HG03025 (cell line): ENCODE measurements at regions not wholly inside any gene's neighbourhood (a gene's known extent, or its start where the extent isn't known, plus 50 kb on each side); places are given as distances from the start of the nearest gene placed in this dataset.
"Not testable (repeated sequence)": the region's sequence is repeated elsewhere in the genome, so short reads cannot be mapped to it uniquely, and the experiment has no call there.

Experiments
- ATAC-seq: cut with Tn5 transposase; IDR thresholded peaks from one replicate; pipeline ENCODE4 v1.9.1; 2021; ENCODE audit warnings: mild to moderate bottlenecking, moderate library complexity; ENCODE audit not compliant: unreplicated experiment, low FRiP score

DNA sequence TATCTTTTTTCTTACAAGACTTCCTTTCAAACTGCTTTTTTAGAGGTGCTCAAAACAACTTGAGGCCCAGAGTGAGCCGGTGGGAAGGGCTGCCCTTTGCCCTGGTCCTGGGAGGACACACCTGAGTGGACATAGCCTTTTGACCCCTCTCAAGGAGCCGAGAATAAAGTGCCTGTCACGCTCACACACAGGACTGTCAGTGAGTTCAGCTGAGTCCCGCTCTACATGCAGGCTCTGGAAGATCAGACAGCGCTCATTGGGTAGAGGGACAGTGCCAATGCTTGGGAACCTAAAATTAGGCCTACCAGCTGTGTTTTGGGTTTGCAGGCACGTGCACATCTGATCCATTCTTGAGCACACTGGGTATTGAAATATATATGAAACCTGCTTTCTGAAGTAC, 387.8 kb downstream of the CD83 start:
- ATAC-seq = no peak

DNA sequence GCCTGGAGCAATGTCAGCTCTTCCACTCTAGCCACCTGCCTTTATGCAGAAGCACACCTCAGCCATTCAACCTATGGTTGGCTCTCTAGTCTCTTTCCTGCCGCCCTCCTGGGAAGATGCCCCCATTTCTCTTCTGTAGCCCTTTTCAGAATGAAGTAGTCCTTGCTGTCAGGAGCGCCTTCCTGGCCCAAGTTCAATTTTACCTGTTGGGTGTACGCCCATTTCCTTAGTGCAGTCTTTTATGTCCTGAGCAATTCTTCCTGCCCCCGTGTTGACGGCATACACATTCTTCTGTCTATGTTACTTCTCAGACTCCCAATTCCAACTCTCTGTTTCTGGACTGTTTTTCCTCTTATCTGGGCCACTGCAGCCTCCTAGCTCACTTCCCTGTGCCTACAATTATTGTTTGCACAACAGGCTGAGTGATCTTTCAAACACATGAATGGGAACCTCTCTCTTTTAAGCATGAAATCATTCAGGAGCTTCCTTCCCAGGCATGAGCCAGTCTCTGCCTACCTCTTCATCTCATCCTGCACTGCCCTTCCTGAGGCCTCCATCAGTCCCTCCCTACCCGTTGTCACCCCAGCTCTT, 389.2 kb downstream of the CD83 start:
- no peak for ATAC-seq

DNA sequence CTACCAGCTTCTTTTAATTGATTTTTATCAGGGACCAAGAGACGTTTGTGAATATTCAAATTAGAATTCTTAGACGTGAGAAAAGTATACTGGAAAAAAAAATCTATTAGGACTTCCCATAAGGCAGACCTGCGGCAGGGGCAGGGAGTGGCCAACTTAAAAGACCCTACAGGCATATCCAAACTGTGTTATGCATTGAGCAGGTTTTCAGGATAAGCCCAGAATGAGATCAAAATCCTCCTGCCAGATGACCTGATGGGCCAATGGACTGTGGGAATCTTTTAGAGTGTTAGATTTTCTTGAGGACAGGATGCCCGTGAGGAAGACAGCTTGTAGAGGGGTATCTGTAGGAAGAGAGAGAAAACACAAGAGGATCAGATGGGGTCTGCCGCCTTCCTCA, 391.5 kb downstream of the CD83 start:
- no peak for ATAC-seq

DNA sequence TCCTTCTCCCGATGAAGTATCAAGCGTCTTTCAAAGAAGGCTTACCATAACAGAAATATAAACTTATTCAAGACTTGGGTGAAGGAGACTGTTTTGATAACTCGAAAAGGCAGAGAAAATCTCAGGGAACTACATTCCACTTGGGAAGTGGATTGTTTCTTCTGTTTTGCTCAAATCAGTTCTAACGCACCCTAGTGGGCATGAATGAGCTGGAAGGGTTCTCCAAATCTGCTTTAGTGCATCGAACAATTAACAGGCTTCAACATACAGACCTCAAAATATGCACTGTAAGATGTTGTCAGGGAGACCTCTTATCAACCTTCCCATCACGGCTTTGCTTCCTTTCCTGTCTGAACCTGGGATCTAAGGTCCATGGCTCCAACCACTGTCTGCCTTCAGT, 392.5 kb downstream of the CD83 start:
- ATAC-seq = no peak

DNA sequence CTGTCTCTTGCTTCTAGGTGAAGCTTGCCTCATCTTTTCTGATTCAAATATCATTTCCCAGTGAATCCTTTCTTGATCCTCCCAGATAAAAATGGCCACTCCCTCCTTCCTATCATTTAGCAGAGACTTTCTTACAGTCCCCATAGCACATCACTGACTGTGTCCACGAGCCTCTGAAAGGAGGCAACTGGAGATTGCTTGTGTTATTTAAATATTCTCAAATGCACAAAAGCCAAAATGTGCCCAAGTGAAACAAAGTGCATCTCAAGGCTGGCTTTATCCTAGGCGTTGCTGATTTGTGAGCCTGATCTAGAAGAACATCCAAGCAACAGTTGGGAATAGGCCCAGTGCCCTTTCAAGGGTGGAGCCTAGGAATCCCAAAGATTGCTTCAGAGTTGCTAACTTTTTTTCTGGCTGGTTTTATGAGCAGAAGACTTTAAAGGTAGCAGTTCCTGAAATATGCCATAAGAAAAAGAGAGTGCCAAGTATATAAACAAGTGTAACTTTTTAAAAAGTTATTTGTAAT, 393.6 kb downstream of the CD83 start:
- no peak for ATAC-seq

DNA sequence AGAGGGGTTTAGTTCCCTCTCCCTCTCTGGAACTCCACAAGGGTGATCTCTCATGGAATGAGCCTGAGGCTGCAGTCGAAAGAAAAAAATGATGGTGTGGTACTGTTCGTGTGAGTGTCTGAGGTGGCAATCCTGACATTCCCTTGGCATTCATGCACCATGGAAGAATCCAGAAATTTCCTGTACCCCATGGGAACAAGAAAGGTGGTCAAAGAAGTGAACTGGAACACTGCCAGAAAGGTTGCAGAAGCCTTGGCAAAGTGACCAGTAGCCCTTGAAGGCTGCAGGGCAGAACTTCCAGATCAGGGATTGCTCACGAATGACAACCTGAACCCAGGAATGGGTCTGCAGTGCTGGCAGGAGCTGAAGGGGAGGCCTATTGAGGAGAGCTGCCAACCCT, 394.7 kb downstream of the CD83 start:
- ATAC-seq = no peak

DNA sequence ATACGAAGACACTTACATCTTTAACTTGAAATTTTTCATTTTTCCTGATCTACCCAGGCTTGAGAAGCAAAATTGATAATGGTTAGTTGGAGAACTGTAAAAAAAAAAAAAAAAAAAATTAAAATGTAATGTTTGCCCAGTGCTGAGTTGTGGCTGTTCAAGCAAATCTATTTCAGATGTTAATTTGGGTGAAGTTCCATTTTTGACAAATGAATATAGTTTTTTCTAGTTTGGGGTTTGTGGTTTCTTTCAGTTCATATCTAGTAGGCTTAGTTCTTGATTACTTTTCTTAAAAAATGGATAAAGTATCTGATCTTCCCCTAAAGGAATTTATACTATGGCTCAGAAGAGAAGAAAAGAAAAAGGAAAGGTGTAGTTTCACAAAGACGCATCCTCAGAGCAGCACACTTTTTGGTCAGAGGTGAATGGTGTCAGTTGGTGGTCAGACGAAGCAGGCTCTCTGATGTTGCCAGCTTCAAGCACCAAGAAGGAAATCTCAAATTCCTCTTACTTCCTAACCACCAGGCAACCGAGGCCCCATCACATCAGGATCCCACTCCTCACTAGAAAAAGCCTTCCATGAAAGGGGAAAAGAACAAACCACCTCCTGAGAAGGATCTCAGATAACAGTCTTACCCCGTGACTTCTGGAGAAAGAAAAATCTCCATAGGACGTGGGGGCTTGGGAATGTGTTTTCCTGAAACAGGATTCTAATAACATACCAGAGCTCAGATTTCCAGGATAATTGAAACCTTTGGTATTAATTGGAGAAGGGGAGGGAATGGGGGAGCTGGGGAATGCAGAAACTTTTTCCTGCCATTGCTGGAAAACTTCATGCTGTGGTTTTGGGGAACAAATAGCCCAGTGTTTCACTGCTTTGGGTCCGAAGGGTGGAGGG, 396.2 kb downstream of the CD83 start:
- no peak for ATAC-seq

DNA sequence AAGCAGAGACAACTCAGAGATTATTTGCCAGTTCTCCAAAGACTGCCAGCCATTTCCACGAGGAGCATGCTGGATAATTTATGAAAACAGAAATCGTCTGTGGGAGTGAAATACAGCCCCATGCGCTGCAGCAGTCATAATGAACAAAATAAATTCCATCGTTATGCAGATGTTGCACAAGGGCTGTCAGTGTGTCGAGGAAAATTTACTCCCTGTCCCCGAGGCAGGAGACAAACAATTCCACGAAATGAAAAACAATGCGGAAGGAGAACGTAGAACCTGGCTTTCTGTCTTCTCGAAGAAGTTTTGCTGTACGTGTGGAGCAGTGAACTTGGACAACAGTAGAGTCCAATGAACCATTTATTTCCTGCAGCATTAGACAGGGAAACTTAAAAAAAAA, 399.4 kb downstream of the CD83 start:
- no peak for ATAC-seq

DNA sequence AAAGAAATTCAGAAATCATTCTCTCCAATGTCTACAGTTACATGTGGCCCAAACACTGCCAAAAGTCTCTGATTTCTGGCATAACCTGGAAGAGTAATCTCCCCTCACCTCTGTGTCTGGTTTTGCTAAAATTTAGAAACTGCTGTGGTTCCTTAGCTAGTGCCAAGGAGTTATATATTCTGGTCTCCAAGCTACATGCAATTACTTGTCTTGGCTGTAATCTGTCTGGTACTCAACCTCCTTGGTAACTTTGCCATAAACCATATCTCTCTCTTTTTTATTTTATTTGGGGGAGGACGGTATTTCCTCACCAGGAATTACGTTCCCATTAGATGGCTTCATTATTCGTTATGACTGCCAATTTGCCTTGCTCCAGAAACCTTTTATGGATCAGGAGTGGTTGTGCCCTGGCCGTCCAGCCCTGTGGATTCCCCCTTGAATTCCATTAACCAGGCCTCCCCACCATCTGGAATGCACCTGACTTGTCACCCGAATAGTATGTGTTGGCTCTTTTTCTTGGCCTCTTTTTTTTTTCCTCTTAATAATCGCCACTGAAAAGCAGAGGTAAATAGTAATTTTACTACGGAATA, 400.0 kb downstream of the CD83 start:
- no peak for ATAC-seq

DNA sequence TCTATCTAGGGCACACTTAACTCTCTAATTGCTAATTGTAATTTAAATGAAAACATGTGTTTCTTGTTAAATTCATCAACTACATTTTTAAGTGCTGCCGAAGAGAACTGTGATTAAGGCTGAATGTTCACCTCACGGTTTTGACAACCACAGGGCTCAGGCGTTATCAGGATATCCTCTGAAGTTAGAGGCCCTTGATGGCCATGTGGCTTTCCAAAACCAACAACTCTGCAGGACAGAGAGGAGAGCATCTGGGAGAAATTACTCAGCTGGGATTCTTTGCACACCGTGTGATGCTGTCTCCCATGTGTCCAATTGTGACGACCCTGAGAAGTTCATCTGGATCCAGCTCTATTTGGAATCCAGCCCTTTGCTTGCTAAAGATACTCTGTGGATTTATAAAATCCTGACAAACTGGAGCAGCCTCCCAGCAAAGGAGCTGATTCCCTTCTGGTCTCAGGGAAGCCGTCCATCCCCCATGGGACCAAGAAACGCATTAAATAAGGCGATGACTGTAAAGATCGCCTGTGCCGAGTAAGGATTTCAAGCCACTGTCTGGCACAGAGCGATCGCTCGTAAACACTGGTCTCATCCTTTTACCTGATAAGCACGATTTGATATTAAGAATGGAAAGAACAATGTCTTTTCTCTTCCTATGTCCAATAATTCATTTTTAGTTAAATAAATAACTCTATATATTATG, 401.1 kb downstream of the CD83 start:
- ATAC-seq = no peak

DNA sequence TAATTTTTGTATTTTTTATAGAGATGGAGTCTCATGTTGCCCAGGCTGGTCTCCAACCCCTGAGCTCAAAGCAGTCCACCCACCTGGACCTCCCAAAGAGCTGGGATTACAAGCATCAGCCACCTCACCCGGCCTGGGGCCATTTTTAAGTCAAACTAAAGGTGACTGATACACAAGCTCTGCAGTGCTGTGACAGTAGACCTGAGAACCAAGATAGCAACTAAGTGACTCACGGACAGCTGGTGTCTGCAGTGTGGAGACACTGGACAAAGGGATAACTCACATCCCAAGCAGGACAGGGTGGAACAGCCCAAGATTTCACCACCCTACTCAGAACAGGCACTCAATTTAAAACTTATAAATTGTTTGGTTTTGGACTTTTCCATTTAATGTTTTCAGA, 402.5 kb downstream of the CD83 start:
- no peak for ATAC-seq

DNA sequence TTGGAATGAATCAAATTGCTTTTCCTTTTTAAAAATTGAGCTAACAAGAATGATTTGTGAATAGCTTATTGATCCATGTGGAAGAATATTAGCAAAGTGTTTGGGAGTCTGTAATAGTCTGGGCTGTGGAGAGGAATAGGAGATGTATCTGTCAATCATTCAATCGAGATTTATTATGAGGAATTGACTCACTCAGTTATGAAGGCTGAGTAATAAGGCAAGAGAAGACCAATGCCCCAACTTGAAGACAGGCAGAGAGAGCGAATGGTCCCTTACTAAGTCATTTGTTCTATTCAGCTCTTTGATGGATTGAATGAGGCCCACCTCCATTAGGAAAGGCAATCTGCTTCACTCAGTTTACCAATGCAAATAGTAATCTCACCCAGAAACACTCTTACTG, 403.0 kb downstream of the CD83 start:
- no peak for ATAC-seq

DNA sequence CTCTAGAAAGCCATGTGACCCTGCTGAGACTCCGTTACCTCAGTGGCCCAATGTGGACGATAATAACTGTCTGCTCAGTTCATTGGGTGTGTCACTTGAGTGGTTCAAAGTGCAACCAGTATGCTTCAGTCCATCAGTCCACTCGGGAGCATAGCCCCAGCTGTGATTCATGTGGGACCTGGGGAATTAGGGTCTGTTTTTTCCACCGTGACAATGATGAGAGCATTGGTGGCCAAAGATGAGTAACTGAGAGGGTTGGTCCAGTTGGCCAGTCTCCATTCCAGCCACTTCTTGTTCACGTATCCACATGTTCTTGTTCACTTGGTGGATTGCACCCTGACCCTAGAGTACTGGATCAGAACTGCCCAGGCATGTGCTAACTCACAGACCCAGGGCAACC, 403.6 kb downstream of the CD83 start:
- ATAC-seq = no peak

DNA sequence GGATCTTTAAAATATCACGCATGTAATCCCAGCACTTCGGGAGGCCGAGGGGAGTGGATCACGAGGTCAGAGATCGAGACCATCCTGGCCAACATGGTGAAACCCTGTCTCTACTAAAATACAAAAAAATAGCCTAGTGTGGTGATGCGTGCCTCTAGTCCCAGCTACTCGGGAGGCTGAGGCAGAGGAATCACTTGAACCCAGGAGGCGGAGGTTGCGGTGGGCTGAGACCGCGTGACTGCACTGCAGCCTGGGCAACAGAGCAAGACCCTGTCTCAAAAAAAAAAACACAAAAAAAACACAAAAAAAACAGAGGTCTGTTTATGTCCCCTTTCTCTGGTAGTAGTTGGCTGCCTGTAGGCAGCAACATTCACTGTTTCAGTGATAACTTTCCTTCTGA, 404.3 kb downstream of the CD83 start:
- not testable (repeated sequence) for ATAC-seq

DNA sequence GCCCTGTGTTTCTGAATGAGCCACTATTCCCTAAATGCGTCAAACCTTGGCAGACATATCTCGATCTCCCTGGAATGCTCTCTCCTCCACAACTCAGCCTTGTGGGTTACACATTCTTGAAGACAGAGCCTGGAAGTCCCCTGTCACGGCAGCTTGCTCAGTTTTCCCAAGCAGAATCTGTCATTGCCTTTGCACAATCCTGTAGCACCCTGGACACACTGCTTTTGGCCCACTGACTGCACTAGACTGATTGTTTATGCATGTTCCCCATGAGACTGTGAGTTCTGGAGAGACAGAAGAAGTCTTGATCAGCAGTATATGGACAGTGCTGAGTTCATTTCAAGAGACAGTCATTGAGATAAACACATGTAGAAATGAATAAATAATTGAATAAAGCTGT, 406.7 kb downstream of the CD83 start:
- no peak for ATAC-seq

DNA sequence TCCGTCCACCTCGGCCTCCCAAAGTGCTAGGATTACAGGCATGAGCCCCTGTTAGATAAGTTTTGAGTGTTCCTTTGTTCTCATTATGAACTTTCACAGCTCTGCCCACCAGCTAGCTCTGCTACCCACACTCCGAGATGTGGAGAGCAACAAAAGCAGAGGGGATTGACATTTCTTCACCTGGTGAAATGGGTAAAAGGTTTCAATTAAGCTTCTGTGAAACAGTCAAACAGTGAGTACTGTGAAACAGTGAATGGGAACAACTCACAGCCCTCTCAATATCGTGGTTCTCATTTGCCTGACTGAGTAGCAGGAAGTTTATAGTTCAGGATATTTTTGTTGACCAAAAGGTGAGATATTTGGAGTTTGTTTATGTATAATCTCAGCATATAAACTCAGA, 412.8 kb downstream of the CD83 start:
- no peak for ATAC-seq

DNA sequence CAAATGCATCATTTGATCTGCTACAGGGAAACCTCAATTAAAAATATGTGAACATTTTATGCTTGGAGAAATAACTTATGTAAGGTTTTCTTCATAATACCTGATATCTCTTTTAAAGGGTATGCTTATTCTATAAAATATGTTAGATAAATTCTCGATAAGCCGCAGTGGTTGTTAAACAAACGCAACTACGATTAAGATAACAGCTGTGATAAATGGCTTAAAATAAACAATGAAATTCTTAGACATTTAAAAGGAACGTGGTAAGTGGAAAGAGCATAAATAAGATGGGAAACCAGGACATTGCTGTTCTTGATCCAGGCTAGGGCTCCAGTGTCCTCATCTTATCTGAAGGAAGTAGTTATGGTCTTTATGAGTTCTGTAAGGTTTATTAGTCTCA, 415.9 kb downstream of the CD83 start:
- ATAC-seq = no peak

DNA sequence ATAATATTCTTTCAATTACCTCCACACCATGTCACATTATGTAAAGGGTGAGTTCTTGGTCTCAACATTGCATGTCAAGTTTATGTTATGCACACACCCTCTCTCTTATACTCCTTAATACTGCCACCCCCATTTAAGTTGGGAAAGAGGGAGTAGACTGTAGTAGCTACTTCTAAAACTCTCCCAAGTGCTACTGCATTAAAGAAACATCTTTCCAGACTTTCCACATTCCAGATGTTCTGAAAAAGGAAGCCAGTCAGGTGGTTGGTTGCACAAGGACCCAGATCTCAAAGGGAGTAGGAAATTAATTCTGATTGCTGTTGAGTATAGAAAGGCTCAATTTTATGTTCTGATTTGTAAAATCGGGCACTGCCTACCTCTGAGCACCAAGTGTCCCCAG, 419.5 kb downstream of the CD83 start:
- no peak for ATAC-seq

DNA sequence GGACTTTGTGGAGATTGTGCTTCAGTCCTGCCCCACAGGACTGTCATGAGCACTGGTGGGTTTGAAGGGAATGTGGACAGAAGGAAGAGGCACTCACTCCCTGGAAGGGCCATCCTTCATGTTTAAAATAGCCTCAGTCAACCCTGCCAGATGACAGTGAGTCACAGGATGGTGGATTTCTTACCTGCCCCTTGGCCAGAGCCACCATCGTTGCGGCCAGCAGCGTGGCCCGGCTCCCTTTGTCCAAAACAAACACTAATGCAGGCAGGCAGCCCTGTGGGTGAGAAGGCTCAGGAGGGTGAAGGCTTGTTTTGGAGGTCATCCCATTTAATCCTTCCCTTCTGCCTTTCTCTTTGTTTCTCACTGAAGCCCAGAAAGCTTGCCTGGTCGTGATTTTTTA, 422.7 kb downstream of the CD83 start:
- ATAC-seq = no peak

DNA sequence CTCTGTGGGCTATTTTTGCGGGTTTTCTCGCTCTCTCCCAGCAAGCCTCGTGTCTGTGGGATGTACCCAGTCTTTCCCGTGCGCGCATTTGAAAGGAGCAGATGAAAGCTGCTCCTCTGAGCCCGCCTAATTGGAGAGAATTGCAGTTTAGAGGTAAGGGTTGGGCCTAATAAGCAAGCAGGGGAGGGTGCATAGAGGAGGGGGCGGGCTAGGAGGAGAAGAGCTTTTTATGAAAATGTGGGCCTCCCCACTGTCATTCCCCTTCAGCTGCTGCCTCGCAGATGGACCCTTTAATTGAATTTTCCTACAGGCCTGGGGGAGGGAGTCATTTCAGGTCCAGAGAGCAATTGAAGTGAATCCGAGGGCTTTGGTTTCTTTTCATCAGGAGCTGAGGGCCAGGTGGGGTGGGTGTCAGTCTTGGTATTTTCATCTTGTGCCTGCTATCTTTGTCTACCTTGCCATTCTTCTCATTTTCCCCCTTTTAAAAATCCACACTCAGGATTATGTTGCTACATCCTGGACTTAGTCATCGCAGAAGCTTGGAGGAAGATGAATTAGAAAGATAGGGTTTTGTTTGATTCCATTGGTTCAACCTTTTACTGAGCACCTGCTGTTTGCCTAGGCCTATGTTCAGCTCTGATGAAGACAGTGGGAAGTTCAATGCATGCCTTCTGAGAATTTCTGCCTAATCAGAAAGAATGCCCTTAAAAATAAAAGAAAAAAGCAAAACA, 423.4 kb downstream of the CD83 start:
- ATAC-seq = no peak
